ENCODE measurements at regions not wholly inside any gene's neighbourhood (a gene's known extent, or its start where the extent isn't known, plus 50 kb on each side); places are given as distances from the start of the nearest gene placed in this dataset.

DNA sequence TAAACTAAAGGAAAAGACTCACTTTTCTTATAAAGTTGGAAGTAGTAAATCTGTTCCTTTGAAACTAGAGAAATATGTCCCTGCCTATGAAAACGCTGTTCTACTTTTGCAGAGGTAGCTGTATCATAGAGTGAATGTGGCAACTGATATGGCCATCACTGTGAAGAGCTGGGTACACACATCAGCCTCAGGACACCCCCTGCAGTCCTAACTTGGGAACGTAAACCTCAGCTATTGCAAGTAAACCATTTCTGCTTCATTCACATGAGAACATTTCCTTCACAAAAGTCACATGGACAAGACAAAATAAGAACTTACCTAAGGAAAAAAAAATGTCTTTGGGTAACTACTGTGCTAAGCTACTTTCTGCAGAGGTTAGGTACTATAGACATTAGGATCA is 233.3 kb upstream of the PPFIA2 start:
- intact Hi-C loops (cut with micrococcal nuclease; ENCODE audit: unreplicated experiment) = no loop called here

DNA sequence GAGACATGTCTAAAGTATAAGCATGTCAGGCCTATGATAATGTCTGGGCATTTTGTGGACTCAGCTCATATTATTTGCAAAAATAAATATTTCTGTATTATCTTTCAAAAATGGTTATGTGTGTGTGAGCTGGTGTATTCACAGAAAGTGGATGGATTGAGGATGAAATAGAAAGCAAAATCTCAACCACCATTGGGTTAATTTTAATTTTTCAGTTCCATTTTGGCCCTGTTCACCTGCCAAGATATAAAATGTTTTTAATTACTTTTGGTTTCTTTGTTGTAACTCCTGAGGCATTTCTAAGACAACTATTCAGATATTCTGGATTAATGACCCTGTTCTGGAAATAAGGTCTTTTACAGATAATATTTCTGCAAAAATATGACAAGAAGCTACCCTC is 232.7 kb upstream of the PPFIA2 start:
- Histone ChIP-seq H3K27ac (ENCODE audit: low read depth, low read length, poor library complexity, severe bottlenecking) (no peak overlapping the region), H3K4me1 (ENCODE audit: insufficient read depth, low read length, poor library complexity, severe bottlenecking) (no peaks in the 10 kb centered on the region), H3K4me3 (ENCODE audit: low read depth, low read length, poor library complexity, severe bottlenecking) (no peak overlapping the region), H3K36me3 (ENCODE audit: insufficient read depth, low read length, poor library complexity, severe bottlenecking) (no peaks in the 10 kb centered on the region), H3K27me3 (replicated peaks; ENCODE audit: insufficient read depth, low read depth, low read length, poor library complexity) (no peaks in the 10 kb centered on the region), H3K9me3 (ENCODE audit: low read depth, low read length, poor library complexity, severe bottlenecking) (no peaks in the 10 kb centered on the region)
- POLR2A ChIA-PET (ENCODE audit: low non-redundant PET) = no interaction called here
- TF ChIP-seq EZH2 (IDR thresholded peaks at IDR 0.05; ENCODE audit: borderline replicate concordance, low read depth, low read length, poor library complexity, severe bottlenecking) = no peak
- TF ChIP-seq, protein P1, sequence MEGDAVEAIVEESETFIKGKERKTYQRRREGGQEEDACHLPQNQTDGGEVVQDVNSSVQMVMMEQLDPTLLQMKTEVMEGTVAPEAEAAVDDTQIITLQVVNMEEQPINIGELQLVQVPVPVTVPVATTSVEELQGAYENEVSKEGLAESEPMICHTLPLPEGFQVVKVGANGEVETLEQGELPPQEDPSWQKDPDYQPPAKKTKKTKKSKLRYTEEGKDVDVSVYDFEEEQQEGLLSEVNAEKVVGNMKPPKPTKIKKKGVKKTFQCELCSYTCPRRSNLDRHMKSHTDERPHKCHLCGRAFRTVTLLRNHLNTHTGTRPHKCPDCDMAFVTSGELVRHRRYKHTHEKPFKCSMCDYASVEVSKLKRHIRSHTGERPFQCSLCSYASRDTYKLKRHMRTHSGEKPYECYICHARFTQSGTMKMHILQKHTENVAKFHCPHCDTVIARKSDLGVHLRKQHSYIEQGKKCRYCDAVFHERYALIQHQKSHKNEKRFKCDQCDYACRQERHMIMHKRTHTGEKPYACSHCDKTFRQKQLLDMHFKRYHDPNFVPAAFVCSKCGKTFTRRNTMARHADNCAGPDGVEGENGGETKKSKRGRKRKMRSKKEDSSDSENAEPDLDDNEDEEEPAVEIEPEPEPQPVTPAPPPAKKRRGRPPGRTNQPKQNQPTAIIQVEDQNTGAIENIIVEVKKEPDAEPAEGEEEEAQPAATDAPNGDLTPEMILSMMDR (conservative IDR thresholded peaks at IDR 0.05; ENCODE audit: low read depth, low read length) = no peak
- CTCF ChIA-PET = no interaction called here
- no TSS peak for BruUV-seq (replicated peaks)
- DNase-seq (ENCODE audit: low spot score) = no peak
- intact Hi-C loops (cut with micrococcal nuclease; ENCODE audit: unreplicated experiment) = no loop called here

More for the DNA sequence above, 233.3 kb upstream of the PPFIA2 start:
- no peak overlapping the region for H3K27ac ChIP-seq (ENCODE audit: low read depth, low read length, poor library complexity, severe bottlenecking)
- CTCF ChIA-PET = no interaction called here
- BruUV-seq (replicated peaks) = no TSS peak
- no peak for TF ChIP-seq EZH2 (IDR thresholded peaks at IDR 0.05; ENCODE audit: borderline replicate concordance, low read depth, low read length, poor library complexity, severe bottlenecking)
- TF ChIP-seq, protein P1 (conservative IDR thresholded peaks at IDR 0.05; ENCODE audit: low read depth, low read length) = peak; percentile 47
- H3K36me3 ChIP-seq (ENCODE audit: insufficient read depth, low read length, poor library complexity, severe bottlenecking) = no peaks in the 10 kb centered on the region
- no peaks in the 10 kb centered on the region for H3K9me3 ChIP-seq (ENCODE audit: low read depth, low read length, poor library complexity, severe bottlenecking)
- no peaks in the 10 kb centered on the region for H3K27me3 ChIP-seq (replicated peaks; ENCODE audit: insufficient read depth, low read depth, low read length, poor library complexity)
- POLR2A ChIA-PET (ENCODE audit: low non-redundant PET) = no interaction called here
- DNase-seq (ENCODE audit: low spot score) = peak; percentile 35
- no peaks in the 10 kb centered on the region for H3K4me1 ChIP-seq (ENCODE audit: insufficient read depth, low read length, poor library complexity, severe bottlenecking)
- H3K4me3 ChIP-seq (ENCODE audit: low read depth, low read length, poor library complexity, severe bottlenecking) = no peak overlapping the region

DNA sequence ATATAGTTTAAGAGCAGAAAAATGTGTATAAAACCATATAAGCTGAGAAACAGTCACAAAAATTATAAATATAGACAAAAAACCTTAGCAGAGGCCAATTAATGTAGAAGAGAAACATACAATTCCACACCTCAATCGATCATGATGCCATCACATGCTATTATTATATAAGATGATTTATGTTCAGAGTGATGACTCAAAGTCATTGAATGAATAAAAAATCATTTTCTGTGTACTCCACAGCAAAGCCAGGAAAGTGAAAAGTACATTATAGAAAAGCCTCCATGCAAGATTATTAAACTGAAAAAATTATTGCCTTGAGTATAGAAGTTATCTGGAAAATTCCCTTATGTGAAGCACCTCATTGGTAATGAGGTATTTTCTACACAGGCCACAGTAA is 229.2 kb upstream of the PPFIA2 start:
- Histone ChIP-seq H3K4me3 (ENCODE audit: low read depth, low read length, poor library complexity, severe bottlenecking) (no peak overlapping the region), H3K27me3 (replicated peaks; ENCODE audit: insufficient read depth, low read depth, low read length, poor library complexity) (no peaks in the 10 kb centered on the region), H3K36me3 (ENCODE audit: insufficient read depth, low read length, poor library complexity, severe bottlenecking) (no peaks in the 10 kb centered on the region), H3K9me3 (ENCODE audit: low read depth, low read length, poor library complexity, severe bottlenecking) (no peaks in the 10 kb centered on the region), H3K4me1 (ENCODE audit: insufficient read depth, low read length, poor library complexity, severe bottlenecking) (no peaks in the 10 kb centered on the region), H3K27ac (ENCODE audit: low read depth, low read length, poor library complexity, severe bottlenecking) (no peak overlapping the region)
- ChIA-PET POLR2A (ENCODE audit: low non-redundant PET) (no interaction called here), CTCF (no interaction called here)
- DNase-seq (ENCODE audit: low spot score) = no peak
- intact Hi-C loops (cut with micrococcal nuclease; ENCODE audit: unreplicated experiment) = no loop called here
- BruUV-seq (replicated peaks) = no TSS peak
- TF ChIP-seq, protein P1 (conservative IDR thresholded peaks at IDR 0.05; ENCODE audit: low read depth, low read length) = no peak
- TF ChIP-seq EZH2 (IDR thresholded peaks at IDR 0.05; ENCODE audit: borderline replicate concordance, low read depth, low read length, poor library complexity, severe bottlenecking) = no peak

Data from A673 (cell line).